HG03571 (cell line): ENCODE measurements at regions not wholly inside any gene's neighbourhood (a gene's known extent, or its start where the extent isn't known, plus 50 kb on each side); places are given as distances from the start of the nearest gene placed in this dataset.

Experiments
- ATAC-seq: cut with Tn5 transposase; IDR thresholded peaks from one replicate; pipeline ENCODE4 v1.9.1; 2021; ENCODE audit not compliant: unreplicated experiment

DNA sequence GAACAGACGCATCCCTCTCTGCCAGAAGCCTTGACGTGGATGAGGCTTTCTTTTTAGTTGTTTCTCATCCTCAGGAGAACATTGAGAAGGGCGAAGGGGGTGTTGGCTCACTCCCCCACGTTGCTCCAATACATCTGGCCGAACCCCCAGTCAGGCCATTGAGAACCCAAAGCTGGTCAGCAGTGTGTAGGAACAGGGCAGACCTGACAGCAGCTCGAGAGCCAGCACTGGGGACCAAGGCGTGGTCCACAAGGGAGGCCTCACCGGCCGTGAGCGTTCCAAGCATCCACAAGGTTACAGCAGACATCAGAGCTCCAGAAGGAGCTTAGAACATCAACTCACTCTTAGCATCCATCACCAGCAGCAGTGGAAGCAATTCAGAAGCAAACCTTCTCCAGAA is 387.9 kb upstream of the ARID1B start:
- no peak for ATAC-seq

DNA sequence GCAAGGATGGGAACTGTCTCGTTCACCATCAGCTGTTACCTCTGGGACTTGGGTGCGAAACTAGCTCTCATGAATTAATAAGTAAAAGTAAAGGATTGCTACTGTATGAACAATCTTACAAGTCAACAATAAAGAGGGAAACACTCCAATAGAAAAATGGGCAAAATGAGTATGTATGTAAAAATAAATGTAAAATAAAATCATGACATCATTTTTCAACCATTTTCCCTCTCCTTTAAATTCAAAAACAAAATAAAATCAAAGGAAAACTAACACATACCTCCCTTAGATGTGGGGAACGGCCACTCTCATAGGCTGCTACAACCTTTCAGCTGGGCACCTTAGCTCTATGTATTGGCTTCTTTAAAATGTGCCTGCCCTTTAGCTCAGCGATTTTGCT is 389.7 kb upstream of the ARID1B start:
- no peak for ATAC-seq

DNA sequence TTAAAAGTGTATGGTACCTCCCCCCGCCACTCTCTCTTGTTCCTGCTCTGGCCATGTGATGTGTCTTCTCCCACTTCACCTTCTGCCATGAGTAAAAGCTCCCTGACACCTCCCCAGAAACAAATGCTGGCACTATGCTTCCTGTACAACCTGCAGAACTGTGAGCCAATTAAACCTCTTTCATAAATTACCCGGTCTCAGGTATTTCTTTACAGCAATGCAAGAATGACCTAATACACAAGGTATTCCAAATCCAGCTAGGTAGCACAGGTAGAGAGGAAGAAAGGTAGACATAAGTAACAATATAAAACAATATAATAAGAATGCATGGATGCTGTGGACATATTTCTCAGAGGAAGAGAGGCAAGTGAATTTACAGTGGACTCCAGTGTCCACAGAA is 394.1 kb upstream of the ARID1B start:
- no peak for ATAC-seq

DNA sequence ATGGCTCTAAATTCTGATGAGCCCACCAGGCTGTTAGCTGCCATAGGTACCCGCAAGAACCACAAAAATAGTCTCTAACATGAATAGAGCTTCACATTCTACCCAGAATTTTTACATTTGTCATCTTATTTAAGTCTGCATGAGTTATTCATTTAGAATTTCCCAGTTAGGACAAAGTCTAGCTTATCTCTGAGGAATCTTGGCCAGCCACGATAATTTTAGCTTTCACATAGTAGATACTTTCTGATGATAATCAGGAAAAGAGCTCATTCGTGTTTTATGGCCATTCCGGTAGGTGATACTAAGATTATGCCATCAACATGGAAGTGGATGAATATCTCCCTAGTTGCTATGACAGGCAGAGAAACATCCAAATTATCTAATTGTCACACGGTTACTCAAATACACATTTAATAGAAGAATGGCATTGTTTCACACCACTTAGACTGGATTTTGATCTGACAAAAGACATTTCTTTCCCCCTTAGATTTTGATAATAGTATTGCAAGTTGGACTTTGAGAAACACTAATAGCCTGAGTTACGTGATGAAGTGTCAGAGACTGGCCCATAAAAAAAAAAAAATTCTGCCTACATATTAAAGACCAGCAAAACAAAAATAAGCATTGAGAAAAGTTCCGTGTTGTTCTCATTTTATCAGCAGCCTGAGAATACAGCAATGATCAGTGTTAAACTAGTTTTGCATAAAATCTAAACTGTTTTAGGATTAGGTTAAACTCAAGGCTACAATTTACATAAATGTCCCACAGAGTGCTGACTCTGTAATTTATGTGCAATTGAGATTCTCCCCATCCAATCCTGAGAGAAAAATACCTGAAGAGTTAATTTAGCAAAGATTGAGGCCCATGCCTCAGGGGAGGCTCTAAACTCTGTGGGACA is 397.5 kb upstream of the ARID1B start:
- no peak for ATAC-seq

DNA sequence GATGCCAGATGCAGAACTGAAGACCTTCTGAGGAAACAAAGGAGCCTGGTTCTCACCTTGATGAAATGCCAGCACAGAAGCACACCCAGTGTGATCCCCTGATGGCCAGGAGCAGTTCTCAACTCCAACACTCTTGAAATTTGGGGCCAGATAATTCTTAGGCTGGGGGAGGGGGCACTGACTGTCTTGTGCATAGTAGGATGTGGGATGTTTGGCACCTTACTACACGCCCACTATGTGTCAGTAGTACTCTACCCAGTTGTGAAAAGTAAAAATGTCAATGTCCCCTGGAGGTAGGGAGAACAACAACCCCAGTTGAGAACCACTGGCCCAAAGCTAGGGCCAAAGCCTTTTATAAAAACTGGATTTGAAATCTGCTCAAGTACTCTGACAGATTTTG is 398.3 kb upstream of the ARID1B start:
- ATAC-seq: no peak

DNA sequence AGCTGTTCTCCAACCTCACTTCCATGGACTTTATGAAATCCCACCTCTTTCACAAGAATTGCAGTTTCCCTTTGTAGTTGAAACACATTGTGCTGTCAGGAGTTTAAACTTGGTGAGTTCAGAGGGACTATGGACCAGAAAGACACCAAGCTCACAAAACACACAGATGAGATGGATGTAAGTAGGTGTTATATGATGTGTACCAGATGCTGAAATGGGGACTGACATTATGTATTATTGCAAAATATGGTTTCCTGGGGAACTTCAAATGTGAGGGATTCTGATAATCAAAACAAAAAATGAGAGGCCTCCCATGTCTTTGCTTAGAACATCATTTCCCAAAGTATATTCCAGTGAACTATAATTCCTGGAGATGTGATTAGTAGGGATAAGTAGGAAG is 401.1 kb upstream of the ARID1B start:
- ATAC-seq: no peak

- ATAC-seq: no peak
These were observed 417.3 kb upstream of the ARID1B start for GRCh38 chr6:156359912-156360311.

- no peak for ATAC-seq
These were observed 424.3 kb upstream of the ARID1B start for GRCh38 chr6:156352861-156353260.

- no peak for ATAC-seq
These were observed 425.7 kb upstream of the ARID1B start for GRCh38 chr6:156351346-156351966.

DNA sequence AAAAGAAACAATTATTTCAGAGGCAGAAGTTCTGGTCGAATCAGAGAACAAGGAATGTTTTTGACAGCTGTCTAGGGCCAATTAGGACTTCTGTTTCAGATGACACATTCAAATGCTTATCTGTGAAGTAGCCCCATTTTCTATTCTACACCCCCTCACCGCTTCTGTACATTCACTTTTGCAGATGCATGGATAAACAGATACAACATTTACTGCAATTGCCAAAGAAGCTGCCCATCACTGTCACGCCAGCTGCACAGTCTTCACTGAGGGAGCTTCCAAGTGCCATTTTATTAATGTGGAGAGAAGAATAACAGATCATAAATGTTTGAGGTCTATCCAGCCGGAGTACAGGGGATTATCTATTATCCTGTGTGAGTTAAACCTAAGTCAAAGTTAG is 426.8 kb upstream of the ARID1B start:
- no peak for ATAC-seq

DNA sequence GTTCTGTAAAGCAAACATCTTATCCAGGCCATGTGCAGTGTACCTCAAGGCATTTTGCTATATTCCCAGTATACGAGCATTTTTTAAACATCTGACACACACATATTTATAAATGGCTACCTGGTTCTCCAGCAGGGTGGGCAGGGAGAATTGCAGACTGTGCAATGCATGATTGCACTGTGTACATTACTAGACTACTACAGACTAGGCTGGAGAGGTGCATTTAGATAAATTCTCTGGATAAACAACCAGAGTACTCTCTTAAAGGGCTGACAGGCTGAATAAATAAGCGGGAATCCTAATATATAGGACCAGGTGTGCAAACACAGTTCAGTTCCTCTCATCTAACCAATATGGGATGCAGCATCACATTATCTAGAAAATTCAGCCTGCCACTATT is 428.3 kb upstream of the ARID1B start:
- no peak for ATAC-seq

DNA sequence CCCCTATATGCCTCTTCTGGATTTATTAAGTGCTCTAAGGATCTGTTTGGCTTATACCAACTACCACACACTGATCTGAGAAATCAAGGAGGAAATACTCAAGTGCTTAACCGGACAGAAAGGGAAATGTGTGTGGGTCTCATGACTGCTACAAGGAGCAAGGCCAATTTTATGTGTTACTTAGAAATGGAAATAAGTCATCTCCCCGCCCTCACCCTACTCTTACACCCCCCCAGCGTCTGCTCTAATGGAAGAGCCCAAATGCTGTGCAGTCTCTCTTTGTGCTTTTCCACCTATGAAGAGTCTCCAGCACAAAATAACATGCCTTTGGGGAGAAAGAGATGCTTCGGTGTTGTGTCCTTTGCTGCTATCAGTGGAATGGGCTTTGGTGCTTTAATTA is 428.8 kb upstream of the ARID1B start:
- ATAC-seq: no peak

- no peak for ATAC-seq
These were observed 429.5 kb upstream of the ARID1B start for GRCh38 chr6:156347656-156348055.

DNA sequence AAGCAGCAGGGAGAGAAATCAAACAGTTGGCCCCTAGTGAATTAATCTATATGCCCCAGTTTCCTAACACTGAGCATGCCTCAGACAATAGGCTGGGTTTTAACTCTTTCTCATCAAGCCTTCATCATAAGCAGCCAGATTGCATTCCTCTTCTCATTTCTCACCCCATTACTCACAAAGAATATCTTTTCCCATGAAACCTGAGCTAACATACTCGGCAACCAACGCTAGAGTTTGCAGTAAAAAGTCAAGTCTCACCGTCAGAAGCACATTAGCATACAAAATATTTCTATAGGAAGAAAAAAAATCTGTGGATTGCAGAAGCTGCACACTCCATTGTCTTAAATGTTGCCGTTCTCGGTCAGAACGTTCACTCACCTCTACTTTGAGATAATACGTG is 429.9 kb upstream of the ARID1B start:
- no peak for ATAC-seq

- ATAC-seq: no peak
These were observed 431.5 kb upstream of the ARID1B start for GRCh38 chr6:156345700-156346099.

DNA sequence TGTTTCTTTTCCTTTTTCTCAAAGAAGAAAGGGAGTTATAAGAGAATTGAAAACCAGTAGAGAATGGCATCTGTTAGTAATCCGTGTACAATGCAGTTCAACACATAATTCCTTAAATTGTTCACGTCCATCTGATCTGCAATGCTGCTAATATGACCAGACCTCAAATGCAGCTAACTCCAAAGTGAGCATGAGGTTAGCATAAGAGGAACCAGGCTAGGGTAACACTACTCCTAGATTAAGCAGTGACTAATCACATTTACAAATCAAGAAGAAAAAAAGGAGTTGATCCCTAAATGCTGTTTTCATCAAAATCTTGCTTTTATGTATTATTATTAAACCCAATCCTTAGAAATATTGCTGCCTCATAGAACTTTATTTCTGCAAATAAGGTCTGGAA is 432.7 kb upstream of the ARID1B start:
- no peak for ATAC-seq

- ATAC-seq: no peak
These were observed 439.4 kb upstream of the ARID1B start for GRCh38 chr6:156337801-156338200.

- no peak for ATAC-seq
These were observed 440.4 kb upstream of the ARID1B start for GRCh38 chr6:156336733-156337132.

DNA sequence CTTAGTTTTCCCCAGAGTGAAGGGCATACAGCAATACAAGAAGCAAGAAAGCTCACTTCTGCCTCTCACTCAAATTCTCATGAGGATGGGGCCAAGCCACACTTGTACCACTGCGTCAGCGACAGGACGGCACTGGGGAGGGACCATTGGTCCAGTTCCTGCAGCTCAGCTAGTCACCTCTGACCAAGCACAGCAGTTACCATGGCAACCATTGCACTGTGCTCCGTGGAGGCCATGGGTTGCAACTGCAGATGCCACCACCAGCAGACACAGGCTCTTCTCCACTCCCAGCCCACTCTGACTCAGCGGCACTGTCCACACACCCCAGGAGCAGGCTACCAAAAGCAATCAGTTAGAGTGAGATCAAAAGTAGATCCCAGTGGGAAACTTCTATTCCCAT is 441.1 kb upstream of the ARID1B start:
- ATAC-seq: no peak

- no peak for ATAC-seq
These were observed 442.2 kb upstream of the ARID1B start for GRCh38 chr6:156334966-156335365.

DNA sequence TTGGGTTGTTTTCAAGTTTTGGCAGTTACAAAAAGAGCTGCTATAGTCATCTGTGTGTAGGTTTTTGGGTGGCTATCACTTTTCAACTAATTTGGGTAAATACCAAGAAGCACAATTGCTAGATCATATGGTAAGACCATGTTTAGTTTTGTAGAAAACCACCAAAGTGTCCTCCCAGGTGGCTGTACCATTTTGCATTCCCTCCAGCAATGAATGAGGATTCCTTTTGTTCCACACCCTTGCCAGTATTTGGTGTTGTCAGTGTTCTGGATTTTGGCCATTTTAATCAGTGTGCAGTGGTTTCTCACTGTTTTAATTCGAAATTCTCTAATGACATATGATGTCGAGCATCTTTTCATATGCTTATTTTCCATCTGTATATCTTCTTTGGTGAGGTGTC is 457.5 kb upstream of the ARID1B start:
- no peak for ATAC-seq

DNA sequence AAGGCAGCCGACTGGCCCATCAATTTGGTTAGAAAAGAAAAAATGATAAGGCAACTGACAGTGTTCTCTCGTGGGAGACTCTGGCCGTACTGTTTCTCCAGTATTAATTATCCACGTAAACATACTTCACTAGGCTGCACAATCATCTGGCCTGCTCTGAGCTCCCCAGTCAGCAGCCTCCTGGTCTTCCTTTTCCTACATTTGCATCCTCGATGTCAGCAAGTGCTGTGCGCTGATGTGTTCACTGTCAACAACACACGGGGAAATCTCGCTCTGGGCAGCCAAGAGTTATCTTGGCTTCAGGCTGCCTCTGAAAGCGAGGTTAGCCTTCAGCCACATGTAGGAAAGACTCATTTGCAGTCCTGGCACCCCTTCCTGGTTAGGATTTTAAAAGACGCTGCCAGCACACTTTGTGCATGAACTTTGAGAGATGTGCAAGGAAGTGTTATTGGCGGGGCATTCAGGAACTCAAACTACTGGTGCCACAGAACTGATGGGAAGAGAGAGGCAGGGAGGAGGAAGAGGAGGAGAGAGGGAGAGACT is 460.5 kb upstream of the ARID1B start:
- ATAC-seq: no peak
